ENCODE measurements at regions not wholly inside any gene's neighbourhood (a gene's known extent, or its start where the extent isn't known, plus 50 kb on each side); places are given as distances from the start of the nearest gene placed in this dataset.

DNA sequence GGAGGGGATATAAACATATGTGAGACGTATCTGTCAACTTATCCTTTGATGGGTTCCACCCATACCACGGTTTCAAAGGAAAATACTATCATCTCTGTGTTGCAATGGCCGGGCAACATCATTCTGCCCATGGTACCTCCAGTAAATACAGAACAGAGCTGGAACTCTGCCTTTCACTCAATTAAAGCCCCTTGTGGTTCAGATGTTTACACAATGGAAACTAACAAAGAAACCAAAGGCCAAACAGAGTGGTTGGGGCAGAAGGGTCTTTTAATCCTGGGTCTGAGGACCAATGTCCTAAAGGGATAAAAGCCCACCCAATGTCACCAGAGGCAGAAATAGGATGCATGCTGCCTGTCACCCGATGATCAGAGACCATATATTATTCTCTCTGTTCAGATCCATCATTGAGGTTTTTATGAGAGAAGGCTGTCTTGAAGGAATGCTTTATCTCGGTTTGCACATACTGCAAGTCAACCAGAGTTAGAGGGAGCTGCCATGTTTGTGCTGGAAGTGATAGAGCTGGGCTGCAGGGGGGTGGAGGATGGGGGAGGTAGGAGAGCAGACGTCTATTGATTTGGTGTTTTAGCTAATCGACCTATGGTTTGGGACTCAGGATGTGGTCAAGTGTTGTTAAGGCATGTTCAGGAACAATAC, 105.4 kb upstream of the FRMD4A start:
- TF ChIP-seq CTCF (IDR thresholded peaks at IDR 0.05) = no peak
- TF ChIP-seq EZH2 (IDR thresholded peaks at IDR 0.05; ENCODE audit: borderline replicate concordance, insufficient read depth, low read depth, low read length, poor library complexity, severe bottlenecking) = no peak

Data from B cell (primary cell).